GM12875 (cell line): ENCODE measurements at regions not wholly inside any gene's neighbourhood (a gene's known extent, or its start where the extent isn't known, plus 50 kb on each side); places are given as distances from the start of the nearest gene placed in this dataset.

Source experiments
- H3K4me3 ChIP-seq: one replicate; pipeline ENCODE4 v1.5.1; 2011; ENCODE audit warnings: low read depth, low read length, control low read depth
- TF ChIP-seq, protein P1 (sequence below): IDR thresholded peaks from 2 replicates; pipeline ENCODE4 v1.5.1; 2011; ENCODE audit warnings: low read depth, mild to moderate bottlenecking, control low read depth, inconsistent platforms, low read length, moderate library complexity, borderline replicate concordance; ENCODE audit not compliant: insufficient read depth

GRCh38 chr19:32264568-32264967, 80.8 kb upstream of the ZNF507 start:
- TF ChIP-seq, protein P1, sequence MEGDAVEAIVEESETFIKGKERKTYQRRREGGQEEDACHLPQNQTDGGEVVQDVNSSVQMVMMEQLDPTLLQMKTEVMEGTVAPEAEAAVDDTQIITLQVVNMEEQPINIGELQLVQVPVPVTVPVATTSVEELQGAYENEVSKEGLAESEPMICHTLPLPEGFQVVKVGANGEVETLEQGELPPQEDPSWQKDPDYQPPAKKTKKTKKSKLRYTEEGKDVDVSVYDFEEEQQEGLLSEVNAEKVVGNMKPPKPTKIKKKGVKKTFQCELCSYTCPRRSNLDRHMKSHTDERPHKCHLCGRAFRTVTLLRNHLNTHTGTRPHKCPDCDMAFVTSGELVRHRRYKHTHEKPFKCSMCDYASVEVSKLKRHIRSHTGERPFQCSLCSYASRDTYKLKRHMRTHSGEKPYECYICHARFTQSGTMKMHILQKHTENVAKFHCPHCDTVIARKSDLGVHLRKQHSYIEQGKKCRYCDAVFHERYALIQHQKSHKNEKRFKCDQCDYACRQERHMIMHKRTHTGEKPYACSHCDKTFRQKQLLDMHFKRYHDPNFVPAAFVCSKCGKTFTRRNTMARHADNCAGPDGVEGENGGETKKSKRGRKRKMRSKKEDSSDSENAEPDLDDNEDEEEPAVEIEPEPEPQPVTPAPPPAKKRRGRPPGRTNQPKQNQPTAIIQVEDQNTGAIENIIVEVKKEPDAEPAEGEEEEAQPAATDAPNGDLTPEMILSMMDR: no peak
- H3K4me3 ChIP-seq: no peak overlapping the region

DNA sequence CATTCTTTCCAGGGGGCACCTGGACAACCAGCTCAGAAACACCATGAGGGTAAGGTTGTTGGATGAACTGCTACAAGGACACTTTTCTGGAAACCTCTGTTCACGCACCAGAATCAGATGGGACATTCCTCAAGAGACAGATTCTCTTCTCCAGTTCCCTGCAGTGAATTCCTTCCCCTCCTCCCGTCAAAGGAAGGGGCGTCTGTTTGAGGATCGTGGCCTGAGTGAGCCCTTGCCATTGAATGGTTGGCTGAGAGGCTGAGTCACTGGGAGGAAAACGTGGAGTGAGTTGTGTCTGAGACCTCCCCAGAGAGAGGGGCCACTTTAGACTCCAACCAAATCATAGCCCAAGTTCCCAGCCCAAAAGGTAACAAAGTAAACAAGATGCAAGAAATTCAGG, 79.4 kb upstream of the ZNF507 start:
- TF ChIP-seq, protein P1: no peak
- H3K4me3 ChIP-seq: no peak overlapping the region

DNA sequence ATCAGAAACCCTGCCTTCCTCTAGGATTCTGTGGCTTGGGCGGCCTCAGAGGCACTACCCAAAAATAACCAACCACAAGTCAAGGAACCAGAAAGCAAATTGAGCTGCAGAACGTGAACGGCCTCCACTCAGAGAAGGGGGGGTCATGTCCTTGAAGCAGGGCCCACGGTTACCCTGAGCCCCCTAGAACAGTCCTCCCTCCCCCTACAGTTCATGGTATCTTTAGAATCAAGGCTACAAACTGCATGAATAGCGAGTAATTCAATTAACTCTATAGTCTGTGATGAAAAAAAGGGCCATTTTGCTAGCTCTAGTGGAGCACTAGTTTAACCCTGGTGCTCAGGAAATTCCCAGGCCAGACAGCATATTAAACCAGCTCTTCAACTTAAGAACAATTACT, 79.0 kb upstream of the ZNF507 start:
- TF ChIP-seq, protein P1: no peak
- H3K4me3 ChIP-seq: no peak overlapping the region

DNA sequence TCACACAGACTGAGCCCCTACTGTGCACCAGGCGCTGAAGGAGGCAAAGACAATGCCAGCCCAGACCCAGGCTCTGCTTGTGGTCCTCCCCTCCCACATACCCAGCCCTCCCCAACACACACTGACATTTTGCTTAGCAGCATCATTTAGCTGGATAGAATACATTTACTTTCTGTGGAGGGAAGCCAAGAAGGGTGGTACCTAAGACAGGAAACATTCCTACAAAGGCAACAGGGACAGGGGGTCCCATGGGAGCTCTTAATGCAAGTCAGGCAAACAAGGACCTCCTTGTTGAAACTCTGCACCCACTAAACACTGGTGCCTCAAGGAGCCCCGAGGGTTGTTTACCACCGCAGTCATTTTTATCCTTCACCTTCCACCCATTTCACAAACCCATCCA, 77.0 kb upstream of the ZNF507 start:
- H3K4me3 ChIP-seq: no peak overlapping the region
- TF ChIP-seq, protein P1: no peak

- H3K4me3 ChIP-seq: no peak overlapping the region
- TF ChIP-seq, protein P1: no peak
Observed at GRCh38 chr19:32269831-32270230, 75.6 kb upstream of the ZNF507 start.

DNA sequence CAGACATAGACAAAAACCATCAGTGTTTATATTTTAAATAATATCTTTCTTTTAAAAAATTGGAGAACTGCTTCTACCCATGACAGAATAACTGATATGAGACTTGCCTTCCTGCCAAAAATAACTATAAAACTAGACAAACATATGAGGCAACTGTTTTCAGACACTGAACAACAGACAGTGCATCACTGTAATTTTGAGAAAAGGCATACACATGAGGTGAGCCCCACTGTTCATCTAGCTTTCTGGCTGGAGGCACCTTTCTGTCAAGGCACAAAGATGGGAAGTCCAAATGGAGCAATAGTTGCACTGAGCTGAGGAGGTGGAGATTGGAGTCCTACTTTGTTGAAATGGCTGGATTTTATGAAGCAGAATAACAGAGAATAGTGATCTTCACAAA, 71.9 kb upstream of the ZNF507 start:
- H3K4me3 ChIP-seq: no peak overlapping the region
- TF ChIP-seq, protein P1: no peak

DNA sequence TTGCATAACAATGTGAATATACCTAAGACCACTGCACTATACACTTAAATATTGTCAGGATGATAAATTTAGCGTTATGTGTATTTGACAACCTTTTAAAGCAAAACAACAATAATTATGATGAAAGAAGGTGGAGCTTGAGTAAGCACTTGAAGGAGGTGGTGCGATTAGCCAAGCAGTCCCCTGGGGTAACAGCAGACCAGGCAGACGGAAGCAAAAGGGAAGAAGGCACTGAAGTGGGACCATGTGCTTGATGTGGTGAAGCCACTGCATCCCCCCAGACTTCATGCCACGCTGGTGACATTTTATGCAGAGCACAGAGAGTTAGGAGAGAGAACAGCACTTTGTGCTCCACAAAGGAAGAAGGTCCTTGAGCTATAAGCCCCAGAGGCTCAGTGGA, 58.3 kb upstream of the ZNF507 start:
- no peak overlapping the region for H3K4me3 ChIP-seq
- TF ChIP-seq, protein P1: no peak
